Cardiac fibroblast (primary cell): ENCODE measurements at regions not wholly inside any gene's neighbourhood (a gene's known extent, or its start where the extent isn't known, plus 50 kb on each side); places are given as distances from the start of the nearest gene placed in this dataset.

Experiments
- DNase-seq, 2 donors: peaks; one replicate each; pipeline versions ENCODE4 v3.0.0 to v3.0.0-alpha.2; 2010; ENCODE audit warnings: low read depth in 2 of 2
- H3K4me3 ChIP-seq, 2 donors: replicated peaks in 1 of 2; 1 replicate in 1 of 2; 2 replicates in 1 of 2; pipeline ENCODE4 v1.5.1; 2011; ENCODE audit warnings: low read depth in 2 of 2, low read length in 2 of 2, mild to moderate bottlenecking in 2 of 2, moderate library complexity in 1 of 2
- TF ChIP-seq, protein P1 (sequence below): IDR thresholded peaks from one replicate; pipeline ENCODE4 v1.5.1; 2011; ENCODE audit warnings: low read depth, mild to moderate bottlenecking, low read length, inconsistent platforms

DNA sequence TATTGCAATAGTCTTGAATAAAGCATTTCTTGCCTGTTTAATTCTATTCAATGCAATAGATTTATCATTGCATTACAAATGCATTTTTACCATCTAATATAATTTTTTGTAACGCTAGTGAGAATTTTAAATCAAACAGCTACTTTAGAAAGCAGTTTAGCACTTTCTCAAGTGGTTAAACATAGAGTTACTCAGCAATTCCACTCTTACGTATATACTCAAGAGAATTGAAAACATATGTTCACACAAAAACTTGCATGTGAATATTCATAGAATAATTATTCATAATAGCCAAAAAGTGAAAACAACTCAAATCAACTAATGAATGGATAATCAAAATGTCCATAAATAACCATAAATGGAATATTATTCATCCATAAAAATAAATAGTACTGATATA, 244.7 kb downstream of the TMEM167A start:
- TF ChIP-seq, protein P1, sequence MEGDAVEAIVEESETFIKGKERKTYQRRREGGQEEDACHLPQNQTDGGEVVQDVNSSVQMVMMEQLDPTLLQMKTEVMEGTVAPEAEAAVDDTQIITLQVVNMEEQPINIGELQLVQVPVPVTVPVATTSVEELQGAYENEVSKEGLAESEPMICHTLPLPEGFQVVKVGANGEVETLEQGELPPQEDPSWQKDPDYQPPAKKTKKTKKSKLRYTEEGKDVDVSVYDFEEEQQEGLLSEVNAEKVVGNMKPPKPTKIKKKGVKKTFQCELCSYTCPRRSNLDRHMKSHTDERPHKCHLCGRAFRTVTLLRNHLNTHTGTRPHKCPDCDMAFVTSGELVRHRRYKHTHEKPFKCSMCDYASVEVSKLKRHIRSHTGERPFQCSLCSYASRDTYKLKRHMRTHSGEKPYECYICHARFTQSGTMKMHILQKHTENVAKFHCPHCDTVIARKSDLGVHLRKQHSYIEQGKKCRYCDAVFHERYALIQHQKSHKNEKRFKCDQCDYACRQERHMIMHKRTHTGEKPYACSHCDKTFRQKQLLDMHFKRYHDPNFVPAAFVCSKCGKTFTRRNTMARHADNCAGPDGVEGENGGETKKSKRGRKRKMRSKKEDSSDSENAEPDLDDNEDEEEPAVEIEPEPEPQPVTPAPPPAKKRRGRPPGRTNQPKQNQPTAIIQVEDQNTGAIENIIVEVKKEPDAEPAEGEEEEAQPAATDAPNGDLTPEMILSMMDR: no peak
- no peak for DNase-seq

DNA sequence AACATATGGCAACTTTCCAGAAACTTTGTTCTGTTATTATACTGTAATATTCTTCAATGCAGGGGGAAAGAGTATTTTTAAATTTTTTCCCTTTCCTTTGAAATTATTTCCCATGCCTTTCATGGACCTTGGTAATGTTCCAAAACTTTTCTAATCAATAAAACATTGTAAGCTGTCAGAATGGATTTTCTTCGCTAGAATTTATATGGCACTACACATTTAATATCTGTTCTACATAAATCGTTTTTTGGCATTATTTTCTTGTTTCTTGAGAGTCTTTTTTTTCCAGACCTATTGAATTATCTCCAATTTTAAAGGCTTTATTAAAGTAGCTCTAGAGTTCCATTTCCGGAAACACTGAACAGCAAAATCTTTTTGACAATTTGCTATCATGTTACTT, 249.0 kb downstream of the TMEM167A start:
- H3K4me3 ChIP-seq: no peak overlapping the region
- TF ChIP-seq, protein P1: no peak

More for the DNA sequence above, 244.7 kb downstream of the TMEM167A start:
- H3K4me3 ChIP-seq: no peak overlapping the region

DNA sequence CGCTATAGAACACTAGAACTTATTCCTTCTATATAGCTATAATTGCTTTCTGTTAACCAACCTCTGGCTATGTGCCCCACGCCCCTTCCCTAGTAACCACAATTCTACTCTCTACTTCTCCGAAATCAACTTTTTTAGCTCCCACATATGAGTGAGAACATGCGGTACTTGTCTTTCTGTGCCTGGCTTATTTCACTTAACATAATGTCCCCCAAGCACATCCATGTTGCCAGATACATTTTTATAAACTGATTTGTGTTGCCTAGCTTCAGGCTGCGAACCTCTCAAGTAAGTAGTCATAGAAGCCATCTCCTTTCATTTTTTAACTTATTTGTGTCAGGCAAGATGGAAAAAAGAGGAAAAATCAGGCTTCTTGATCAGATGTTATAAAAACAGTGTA, 249.5 kb downstream of the TMEM167A start:
- TF ChIP-seq, protein P1: no peak
- H3K4me3 ChIP-seq: no peak overlapping the region
- no peak for DNase-seq

More for the DNA sequence above, 249.0 kb downstream of the TMEM167A start:
- DNase-seq: no peak

DNA sequence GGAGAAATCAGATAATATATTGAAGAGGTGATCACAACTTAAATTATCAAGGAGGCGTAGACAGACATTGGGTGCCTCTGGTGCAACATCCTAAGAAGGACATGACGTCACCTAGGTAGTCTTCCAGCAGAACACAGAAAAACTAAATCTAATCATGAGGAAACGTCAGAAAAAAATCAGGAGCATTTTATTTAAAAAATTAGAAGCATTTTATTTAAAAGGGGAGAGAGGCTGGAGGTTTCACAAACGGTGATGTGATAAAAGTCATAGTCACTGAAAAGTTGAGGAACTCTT, 254.6 kb downstream of the TMEM167A start:
- TF ChIP-seq, protein P1: no peak
- no peak for DNase-seq
- H3K4me3 ChIP-seq: no peak overlapping the region

DNA sequence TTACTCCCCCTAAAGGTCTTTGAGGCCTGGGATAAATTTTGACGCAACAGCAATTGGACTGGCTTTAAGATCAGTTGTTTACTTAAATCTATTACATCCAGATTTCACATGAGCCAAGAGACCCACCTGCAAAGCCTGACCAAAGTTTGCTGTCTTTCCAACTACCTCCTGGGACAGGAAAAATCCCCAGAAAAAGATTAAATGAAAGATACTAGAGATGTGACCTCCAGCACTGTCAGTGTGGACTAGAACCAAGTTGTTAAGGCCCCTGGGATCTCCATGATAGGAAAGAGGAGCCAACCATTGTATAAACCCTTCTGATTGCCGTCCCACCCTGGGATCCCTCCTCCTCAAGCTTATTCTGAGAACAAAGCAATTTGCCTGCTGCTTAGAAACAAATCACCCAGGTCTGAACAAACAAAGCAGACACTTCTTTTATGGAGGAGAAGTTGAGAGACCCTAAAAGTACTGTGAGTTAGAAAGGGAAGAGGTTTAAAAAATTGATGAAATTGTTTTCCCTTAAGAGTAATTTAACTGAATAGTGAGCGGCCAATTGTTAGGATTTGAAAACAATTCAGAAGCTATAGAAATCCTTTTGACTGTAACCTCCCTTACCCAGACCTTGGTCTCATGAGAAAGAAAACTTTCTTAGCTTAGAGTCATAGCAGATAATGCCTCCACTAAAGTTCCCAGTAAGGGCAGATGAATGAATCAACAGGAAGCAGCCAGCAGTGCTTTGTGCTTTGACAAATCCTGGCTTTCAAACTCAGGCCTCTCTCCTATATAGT, 255.2 kb downstream of the TMEM167A start:
- H3K4me3 ChIP-seq: no peak overlapping the region
- TF ChIP-seq, protein P1: no peak
- peak; percentile 57 to 65 for DNase-seq

DNA sequence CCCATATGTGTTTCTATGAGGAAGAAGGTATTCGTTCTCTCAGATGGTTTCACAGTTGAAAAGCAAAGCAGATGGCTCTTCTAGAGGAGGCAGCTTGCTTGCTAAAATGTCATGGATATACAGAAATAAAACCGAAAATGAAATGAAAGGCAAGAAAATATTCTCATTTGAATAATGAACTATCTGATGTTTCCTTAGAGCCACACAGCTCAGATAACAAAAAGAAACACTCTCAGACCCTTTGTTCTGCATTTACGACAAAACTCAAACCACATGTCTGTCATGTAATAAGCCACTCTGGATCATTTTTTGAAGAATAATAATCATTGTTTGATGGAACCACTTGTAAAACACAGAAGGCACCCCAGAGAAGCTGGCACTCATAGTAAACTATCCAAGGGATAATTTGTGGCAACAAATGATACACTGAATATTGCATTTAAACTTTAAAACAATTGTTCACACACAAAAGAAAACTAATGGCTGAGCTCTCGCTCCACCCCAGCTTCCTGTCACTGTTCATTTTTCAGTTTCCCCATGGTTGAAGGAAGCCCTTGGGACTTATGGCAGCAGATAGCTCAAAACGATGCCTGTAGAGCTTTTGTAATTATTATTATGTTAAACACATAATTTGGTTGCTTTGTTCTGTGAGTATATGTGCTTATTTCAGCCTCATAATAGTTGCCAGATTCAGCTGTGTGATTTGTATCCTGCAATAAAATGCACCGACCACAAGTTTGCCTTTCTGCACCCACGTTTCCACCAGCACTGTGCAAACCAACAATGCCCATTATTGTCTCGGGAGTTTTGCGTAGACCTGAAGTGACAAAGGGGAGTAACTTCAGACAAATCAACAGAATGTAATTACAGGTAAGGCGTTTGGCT, 256.0 kb downstream of the TMEM167A start:
- no peak overlapping the region for H3K4me3 ChIP-seq
- no peak for DNase-seq
- TF ChIP-seq, protein P1: no peak
